ENCODE measurements at regions not wholly inside any gene's neighbourhood (a gene's known extent, or its start where the extent isn't known, plus 50 kb on each side); places are given as distances from the start of the nearest gene placed in this dataset.
"Not testable (repeated sequence)": the region's sequence is repeated elsewhere in the genome, so short reads cannot be mapped to it uniquely, and the experiment has no call there.

DNA sequence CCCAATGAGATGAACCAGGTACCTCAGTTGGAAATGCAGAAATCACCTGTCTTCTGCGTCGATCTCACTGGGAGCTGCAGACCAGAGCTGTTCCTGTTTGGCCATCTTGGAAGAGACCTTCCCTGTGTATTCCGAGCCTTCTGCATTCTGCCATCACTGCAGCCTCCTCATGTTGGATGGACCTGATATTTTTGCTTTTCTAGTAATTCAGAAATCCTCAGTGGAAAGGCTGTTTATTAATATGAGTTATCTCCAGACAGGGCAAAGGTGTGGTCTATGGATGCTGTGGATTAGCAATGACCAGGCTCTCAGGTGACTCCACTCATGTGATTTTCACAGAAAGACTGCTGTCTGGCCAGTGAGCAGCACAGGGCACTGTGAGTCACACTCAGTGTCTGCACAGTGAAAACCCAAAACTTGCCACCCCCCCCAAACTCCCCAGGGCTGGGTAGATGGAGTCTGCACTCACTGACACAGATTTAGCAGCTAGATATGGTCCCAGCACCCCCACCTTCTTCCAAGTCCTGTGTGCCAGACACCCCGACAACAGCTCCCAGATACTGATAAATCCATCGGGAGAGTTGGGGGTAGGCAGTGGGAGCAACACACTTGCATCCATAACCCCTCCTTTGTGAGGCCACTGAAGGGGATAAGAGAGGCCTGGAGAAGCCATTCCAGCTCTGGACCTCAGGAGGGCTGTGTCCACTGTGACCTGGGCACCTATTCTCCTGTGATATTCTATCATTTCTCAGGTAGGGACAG is 75.2 kb upstream of the TOP3B start:
- TF ChIP-seq, protein P1, sequence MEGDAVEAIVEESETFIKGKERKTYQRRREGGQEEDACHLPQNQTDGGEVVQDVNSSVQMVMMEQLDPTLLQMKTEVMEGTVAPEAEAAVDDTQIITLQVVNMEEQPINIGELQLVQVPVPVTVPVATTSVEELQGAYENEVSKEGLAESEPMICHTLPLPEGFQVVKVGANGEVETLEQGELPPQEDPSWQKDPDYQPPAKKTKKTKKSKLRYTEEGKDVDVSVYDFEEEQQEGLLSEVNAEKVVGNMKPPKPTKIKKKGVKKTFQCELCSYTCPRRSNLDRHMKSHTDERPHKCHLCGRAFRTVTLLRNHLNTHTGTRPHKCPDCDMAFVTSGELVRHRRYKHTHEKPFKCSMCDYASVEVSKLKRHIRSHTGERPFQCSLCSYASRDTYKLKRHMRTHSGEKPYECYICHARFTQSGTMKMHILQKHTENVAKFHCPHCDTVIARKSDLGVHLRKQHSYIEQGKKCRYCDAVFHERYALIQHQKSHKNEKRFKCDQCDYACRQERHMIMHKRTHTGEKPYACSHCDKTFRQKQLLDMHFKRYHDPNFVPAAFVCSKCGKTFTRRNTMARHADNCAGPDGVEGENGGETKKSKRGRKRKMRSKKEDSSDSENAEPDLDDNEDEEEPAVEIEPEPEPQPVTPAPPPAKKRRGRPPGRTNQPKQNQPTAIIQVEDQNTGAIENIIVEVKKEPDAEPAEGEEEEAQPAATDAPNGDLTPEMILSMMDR (IDR thresholded peaks at IDR 0.05; ENCODE audit: insufficient read depth, missing control alignments), result no peak
- DNase-seq (ENCODE audit: insufficient read length, low spot score), result no peak

DNA sequence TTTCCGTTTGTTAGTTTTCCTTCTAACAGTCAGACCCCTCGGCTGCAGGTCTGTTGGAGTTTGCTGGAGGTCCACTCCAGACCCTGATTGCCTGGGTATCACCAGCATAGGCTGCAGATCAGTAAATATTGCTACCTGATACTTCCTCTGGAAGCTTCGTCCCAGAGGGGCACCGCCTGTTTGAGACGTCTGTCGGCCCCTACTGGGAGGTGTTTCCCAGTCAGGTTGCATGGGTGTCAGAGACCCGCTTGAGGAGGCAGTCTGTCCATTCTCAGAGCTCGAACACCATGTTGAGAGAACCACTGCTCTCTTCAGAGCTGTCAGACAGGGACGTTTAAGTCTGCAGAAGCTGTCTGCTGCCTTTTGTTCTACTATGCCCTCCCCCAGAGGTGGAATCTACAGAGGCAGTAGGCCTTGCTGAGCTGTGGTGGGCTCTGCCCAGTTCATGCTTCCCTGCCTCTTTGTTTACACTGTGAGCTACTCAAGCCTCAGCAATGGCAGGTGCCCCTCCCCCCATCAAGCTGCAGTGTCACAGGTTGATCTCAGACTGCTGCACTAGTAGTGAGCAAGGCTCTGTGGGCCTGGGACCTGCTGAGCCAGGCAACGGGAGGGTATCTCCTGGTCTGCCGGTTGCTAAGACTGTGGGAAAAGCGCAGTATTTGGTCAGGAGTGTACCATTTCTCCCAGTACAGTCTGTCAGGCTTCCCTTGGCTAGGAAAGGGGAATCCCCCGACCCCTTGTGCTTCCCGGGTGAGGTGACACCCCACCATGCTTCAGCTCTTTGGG is 74.4 kb upstream of the TOP3B start:
- DNase-seq (ENCODE audit: insufficient read length, low spot score), result not testable (repeated sequence)

More for the DNA sequence above, 75.2 kb upstream of the TOP3B start:
- FAIRE-seq, result no peak

DNA sequence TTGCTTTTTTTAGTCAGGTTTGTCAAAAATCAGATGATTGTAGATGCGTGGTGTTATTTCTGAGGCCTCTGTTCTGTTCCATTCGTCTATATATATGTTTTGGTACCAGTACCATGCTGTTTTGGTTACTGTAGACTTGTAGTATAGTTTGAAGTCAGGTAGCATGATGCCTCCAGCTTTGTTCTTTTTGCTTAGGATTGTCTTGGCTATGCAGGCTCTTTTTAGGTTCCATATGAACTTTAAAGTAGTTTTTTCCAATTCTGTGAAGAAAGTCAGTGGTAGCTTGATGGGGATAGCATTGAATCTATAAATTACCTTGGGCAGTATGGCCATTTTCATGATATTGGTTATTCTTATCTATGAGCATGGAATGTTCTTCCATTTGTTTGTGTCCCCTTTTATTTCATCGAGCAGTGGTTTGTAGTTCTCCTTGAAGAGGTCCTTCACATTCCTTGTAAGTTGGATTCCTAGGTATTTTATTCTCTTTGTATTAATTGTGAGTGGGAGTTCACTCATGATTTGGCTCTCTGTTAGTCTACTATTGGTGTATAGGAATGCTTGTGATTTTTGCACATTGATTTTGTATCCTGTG is 70.1 kb upstream of the TOP3B start:
- FAIRE-seq; DNase-seq (ENCODE audit: insufficient read length, low spot score): not testable (repeated sequence)

More for the DNA sequence above, 74.4 kb upstream of the TOP3B start:
- FAIRE-seq, result not testable (repeated sequence)

DNA sequence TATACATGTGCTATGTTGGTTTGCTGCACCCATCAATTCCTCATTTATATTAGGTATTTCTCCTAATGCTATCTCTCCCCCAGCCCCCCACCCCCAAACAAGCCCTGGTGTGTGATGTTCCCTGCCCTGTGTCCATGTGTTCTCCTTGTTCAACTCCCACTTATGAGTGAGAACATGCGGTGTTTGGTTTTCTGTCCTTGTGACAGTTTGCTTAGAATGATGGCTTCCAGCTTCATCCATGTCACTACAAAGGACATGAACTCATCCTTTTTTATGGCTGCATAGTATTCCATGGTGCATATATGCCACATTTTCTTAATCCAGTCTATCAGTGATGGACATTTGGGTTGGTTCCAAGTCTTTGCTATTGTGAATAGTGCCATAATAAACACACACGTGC is 68.4 kb upstream of the TOP3B start:
- DNase-seq (ENCODE audit: insufficient read length, low spot score); FAIRE-seq: not testable (repeated sequence)

GRCh38 chr22:22050141-22050775 is 67.7 kb upstream of the TOP3B start:
- no peak for FAIRE-seq
- TF ChIP-seq, protein P1 (IDR thresholded peaks at IDR 0.05; ENCODE audit: insufficient read depth, missing control alignments), result no peak
- DNase-seq (ENCODE audit: insufficient read length, low spot score), result no peak

GRCh38 chr22:22049684-22050083 is 67.1 kb upstream of the TOP3B start:
- DNase-seq (ENCODE audit: insufficient read length, low spot score) (no peak), FAIRE-seq (no peak)
- TF ChIP-seq, protein P1 (IDR thresholded peaks at IDR 0.05; ENCODE audit: insufficient read depth, missing control alignments), result no peak

- FAIRE-seq (no peak), DNase-seq (ENCODE audit: insufficient read length, low spot score) (no peak)
- TF ChIP-seq, protein P1 (IDR thresholded peaks at IDR 0.05; ENCODE audit: insufficient read depth, missing control alignments), result no peak
Observed at GRCh38 chr22:22048981-22049531, 66.5 kb upstream of the TOP3B start.

DNA sequence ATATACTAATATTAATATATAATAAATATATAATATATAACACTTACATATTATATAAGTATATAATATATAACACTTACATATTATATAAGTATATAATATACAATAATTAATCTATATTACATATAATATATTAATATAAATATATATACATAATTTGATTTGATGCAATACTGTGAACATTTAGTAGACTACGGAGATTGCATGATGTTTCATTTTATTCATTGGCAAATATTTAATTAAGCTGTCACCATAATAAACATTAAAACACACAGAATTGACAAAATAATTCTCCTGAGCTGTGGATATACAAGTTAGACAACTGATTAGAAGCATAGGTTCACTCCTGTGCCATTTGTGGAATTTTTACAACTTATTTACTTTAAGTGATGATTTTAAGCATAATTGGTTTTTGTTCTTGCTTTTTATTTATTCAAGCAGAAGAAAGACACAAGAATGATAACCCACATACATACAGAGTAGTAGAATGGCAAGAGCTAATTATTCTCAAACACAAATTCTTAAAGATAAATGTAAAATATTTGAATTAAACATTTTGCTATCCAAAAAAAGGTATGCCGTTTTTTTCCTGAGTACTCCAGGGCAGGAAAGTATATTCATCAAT is 65.8 kb upstream of the TOP3B start:
- DNase-seq (ENCODE audit: insufficient read length, low spot score), result no peak
- TF ChIP-seq, protein P1 (IDR thresholded peaks at IDR 0.05; ENCODE audit: insufficient read depth, missing control alignments), result no peak
- no peak for FAIRE-seq

Data from D721Med (cell line).